ENCODE measurements at regions not wholly inside any gene's neighbourhood (a gene's known extent, or its start where the extent isn't known, plus 50 kb on each side); places are given as distances from the start of the nearest gene placed in this dataset.

DNA sequence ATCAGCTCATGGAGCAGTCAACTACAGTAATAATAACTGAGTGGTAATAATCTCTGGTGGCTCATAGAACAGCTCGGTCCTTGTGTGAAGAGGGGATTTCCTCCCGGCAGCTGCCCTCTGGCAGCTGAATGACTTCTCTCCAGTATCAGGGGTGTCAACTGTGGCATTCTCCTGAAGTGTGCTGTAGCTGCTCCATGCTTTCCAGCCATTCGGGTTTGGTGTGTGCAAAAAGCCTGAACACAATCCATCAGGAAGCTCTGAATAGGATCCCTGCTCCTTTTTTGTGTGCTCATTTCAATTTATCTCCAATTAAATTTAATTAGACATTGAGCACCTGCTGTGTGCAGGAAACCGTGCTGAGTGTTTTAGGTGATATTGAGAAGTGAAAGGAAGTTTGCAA lies 59.8 kb upstream of the BARX1 start:
- TF ChIP-seq, protein P1, sequence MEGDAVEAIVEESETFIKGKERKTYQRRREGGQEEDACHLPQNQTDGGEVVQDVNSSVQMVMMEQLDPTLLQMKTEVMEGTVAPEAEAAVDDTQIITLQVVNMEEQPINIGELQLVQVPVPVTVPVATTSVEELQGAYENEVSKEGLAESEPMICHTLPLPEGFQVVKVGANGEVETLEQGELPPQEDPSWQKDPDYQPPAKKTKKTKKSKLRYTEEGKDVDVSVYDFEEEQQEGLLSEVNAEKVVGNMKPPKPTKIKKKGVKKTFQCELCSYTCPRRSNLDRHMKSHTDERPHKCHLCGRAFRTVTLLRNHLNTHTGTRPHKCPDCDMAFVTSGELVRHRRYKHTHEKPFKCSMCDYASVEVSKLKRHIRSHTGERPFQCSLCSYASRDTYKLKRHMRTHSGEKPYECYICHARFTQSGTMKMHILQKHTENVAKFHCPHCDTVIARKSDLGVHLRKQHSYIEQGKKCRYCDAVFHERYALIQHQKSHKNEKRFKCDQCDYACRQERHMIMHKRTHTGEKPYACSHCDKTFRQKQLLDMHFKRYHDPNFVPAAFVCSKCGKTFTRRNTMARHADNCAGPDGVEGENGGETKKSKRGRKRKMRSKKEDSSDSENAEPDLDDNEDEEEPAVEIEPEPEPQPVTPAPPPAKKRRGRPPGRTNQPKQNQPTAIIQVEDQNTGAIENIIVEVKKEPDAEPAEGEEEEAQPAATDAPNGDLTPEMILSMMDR (IDR thresholded peaks at IDR 0.05): no peak
- Histone ChIP-seq H3K27me3 (no peaks in the 10 kb centered on the region), H3K36me3 (no peaks in the 10 kb centered on the region), H3K27ac (no peak overlapping the region), H3K4me1 (no peaks in the 10 kb centered on the region), H3K9me3 (no peaks in the 10 kb centered on the region), H3K4me3 (no peak overlapping the region)
- DNase-seq: peak in 1 of 4 donors; percentile 15
- peak; percentile 22 for ATAC-seq
- intact Hi-C loops (cut with DNase I): no loop called here

DNA sequence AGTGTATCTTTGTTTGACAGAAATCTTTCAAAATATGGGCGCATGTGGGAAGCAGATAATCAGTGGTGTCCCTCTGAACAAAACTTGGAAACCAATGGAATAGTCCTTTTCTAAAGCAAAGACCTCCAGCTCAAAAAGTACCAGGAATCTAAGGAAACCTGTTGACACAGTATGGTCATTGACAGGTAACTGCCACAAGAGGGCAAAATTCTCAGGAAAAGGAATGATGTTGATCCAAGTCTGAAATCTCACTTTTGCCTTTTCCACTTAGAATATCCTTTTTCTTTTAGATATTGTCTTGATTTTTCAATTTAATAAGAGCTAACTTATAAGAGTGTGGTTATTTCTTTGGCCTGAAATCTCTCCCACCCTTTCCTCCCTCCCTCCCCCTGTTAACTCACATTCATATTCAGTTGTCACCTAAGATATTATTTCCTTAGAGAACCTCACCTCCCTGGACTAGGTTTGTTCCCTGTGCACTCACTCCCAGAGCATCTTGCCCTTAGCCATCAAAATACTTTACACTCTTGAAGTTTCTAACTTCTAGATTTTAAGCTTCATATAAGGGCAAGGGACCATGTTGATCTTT lies 59.0 kb upstream of the BARX1 start:
- DNase-seq (peak in 1 of 4 donors; percentile 7), ATAC-seq (peak; percentile 74)
- Histone ChIP-seq H3K27me3 (no peaks in the 10 kb centered on the region), H3K4me3 (no peak overlapping the region), H3K27ac (no peak overlapping the region), H3K4me1 (no peaks in the 10 kb centered on the region), H3K9me3 (no peaks in the 10 kb centered on the region), H3K36me3 (no peaks in the 10 kb centered on the region)
- TF ChIP-seq, protein P1 (IDR thresholded peaks at IDR 0.05): peak; percentile 59 to 62
- intact Hi-C loops (cut with DNase I): no loop called here

DNA sequence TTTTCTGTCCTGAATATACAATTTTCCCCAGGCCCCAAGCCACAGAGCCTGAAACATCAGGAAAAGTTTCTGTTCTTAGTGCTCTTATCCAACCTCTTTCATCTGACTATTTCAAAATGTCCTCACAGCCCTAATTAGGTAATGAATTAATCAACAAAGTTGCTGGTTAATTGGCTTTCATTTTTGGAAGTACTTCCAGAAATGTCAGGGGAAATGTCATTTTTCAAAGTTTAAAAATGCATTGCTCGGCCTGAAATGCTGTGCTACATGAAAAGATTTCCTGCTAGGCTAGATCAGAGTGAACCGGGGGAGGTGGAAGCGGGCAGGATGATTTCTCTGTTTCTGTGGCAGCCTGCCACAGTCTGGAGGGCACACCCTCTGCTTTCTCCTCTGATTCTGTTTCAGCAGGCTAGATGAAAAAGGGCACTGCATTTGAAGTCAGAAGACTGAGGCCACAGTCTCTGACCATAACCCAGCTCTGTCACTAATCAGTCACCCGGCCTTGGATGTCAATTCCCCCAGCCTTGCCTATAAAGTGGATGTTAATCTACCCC lies 55.9 kb upstream of the BARX1 start:
- intact Hi-C loops (cut with DNase I): no loop called here
- Histone ChIP-seq H3K27ac (no peak overlapping the region), H3K27me3 (no peaks in the 10 kb centered on the region), H3K4me1 (no peaks in the 10 kb centered on the region), H3K36me3 (no peaks in the 10 kb centered on the region), H3K4me3 (no peak overlapping the region), H3K9me3 (no peaks in the 10 kb centered on the region)
- peak in 1 of 4 donors; percentile 13 for DNase-seq
- peak; percentile 76 for ATAC-seq
- TF ChIP-seq, protein P1 (IDR thresholded peaks at IDR 0.05): no peak

DNA sequence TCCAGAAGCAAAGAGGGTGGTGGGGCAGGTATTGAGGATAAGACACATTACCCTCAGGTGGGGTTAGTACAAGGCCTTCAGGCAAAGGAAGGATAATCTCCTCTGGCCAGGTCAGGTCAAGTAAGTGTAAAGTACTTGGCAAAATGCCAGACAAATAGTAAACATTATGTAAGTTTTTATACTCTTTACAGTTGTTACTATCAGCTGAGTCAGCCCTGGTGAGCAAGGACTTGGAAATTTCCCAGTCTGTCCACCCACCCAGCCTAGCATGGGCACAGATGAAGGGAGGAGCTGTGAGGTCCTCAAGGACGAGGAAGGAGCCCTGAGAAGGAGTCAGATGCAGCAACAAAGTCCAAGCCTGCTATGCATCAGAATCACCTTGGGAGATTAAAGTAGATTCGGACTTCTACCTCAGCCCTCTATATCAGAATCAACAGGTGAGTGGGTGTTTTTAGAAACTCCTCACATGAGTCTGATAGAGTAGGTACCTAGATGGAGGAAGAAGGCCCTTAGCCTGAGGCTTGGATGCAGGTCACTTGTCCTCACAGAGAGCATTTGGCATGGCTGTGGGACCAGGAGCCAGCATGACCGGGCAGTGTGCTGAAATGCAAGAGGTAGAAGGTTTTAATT lies 50.2 kb upstream of the BARX1 start:
- no peak for DNase-seq
- Histone ChIP-seq H3K4me1 (no peaks in the 10 kb centered on the region), H3K36me3 (no peaks in the 10 kb centered on the region), H3K9me3 (peaks cover 0 to 2% of the 10 kb centered on the region in 2 donors), H3K27me3 (no peaks in the 10 kb centered on the region), H3K4me3 (no peak overlapping the region), H3K27ac (no peak overlapping the region)
- TF ChIP-seq, protein P1 (IDR thresholded peaks at IDR 0.05): no peak
- intact Hi-C loops (cut with DNase I): no loop called here
- peak; percentile 24 for ATAC-seq
